Gastroesophageal sphincter (tissue), 4 donors: ENCODE measurements at regions not wholly inside any gene's neighbourhood (a gene's known extent, or its start where the extent isn't known, plus 50 kb on each side); places are given as distances from the start of the nearest gene placed in this dataset.

Source experiments
- ATAC-seq: fragments of 150-250 bp; one replicate; pipeline ENCODE4 v1.9.1; 2016; ENCODE audit warnings: mild to moderate bottlenecking, moderate library complexity
- H3K27ac ChIP-seq, 4 donors: fragments of 200-600 bp; sonication (generic) in 3 of 4; 1 replicate in 3 of 4; 2 replicates in 1 of 4; pipeline ENCODE4 v1.5.1; 2016 to 2019
- H3K27me3 ChIP-seq: fragments of 200-600 bp; sonication (generic); one replicate; pipeline ENCODE4 v1.5.1; 2019
- H3K36me3 ChIP-seq, 2 donors: fragments of 200-600 bp; sonication (generic); one replicate each; pipeline ENCODE4 v1.5.1; 2019; ENCODE audit warnings: control low read depth in 1 of 2
- H3K4me1 ChIP-seq, 3 donors: fragments of 200-600 bp; sonication (generic); 1 replicate in 2 of 3; 2 replicates in 1 of 3; pipeline ENCODE4 v1.5.1; 2016 to 2019; ENCODE audit warnings: control low read depth in 2 of 3
- H3K4me3 ChIP-seq, 2 donors: fragments of 200-600 bp; sonication (generic); one replicate each; pipeline ENCODE4 v1.5.1; 2019; ENCODE audit warnings: mild to moderate bottlenecking in 1 of 2, moderate library complexity in 1 of 2
- H3K9me3 ChIP-seq, 3 donors: fragments of 200-600 bp; sonication (generic); one replicate each; pipeline ENCODE4 v1.5.1; 2017 to 2019; ENCODE audit warnings: control low read depth in 2 of 3
- CTCF ChIP-seq, 4 experiments: fragments of 200-600 bp in 2 of 4; fragments of 450-650 bp in 2 of 4; sonication (generic) in 1 of 4; IDR thresholded peaks; one replicate each; pipeline ENCODE4 v1.5.1; 2017 to 2019; ENCODE audit warnings: antibody characterized with exemption in 4 of 4, mild to moderate bottlenecking in 2 of 4, moderate library complexity in 2 of 4
- EP300 ChIP-seq: sonication (generic); formaldehyde crosslinking; IDR thresholded peaks from one replicate; pipeline ENCODE4 v1.6.1; 2017; ENCODE audit warnings: antibody characterized with exemption, mild to moderate bottlenecking
- POLR2A ChIP-seq, 2 donors: fragments of 450-650 bp; IDR thresholded peaks; one replicate each; pipeline ENCODE4 v1.6.1; 2017; ENCODE audit warnings: antibody characterized with exemption in 2 of 2, mild to moderate bottlenecking in 2 of 2, moderate library complexity in 1 of 2
- POLR2AphosphoS5 ChIP-seq: sonication (generic); formaldehyde crosslinking; IDR thresholded peaks from one replicate; pipeline ENCODE4 v1.6.1; 2017; ENCODE audit warnings: antibody characterized with exemption
- WGBS, 2 donors: methylation state at CpG; one replicate each; pipeline ENCODE4 v1.1.5; 2018; ENCODE audit warnings: low coverage in 1 of 2; 5-methylcytosine and 5-hydroxymethylcytosine counted together

GRCh38 chr21:22343303-22343702 lies 1345.1 kb downstream of the NCAM2 start:
- no peak overlapping the region for H3K27ac ChIP-seq
- no peak overlapping the region for H3K4me3 ChIP-seq
- H3K9me3 ChIP-seq, result peaks cover 0 to 9% (median 0%) of the 10 kb centered on the region in 3 donors
- TF ChIP-seq EP300, result no peak
- TF ChIP-seq CTCF (IDR thresholded peaks at IDR 0.05), result no peak
- TF ChIP-seq POLR2AphosphoS5, result no peak
- TF ChIP-seq POLR2A (IDR thresholded peaks at IDR 0.05), result no peak
- WGBS, 2 donors, result 52 to 66% methylated on average over 2 of the region's 2 CpGs
- no peaks in the 10 kb centered on the region for H3K36me3 ChIP-seq
- H3K27me3 ChIP-seq, result no peaks in the 10 kb centered on the region
- no peak for ATAC-seq
- H3K4me1 ChIP-seq, result no peaks in the 10 kb centered on the region

- H3K27me3 ChIP-seq, result no peaks in the 10 kb centered on the region
- peaks cover 0 to 9% (median 0%) of the 10 kb centered on the region in 3 donors for H3K9me3 ChIP-seq
- H3K27ac ChIP-seq, result no peak overlapping the region
- H3K36me3 ChIP-seq, result no peaks in the 10 kb centered on the region
- H3K4me3 ChIP-seq, result no peak overlapping the region
- no peak for ATAC-seq
- TF ChIP-seq EP300, result no peak
- TF ChIP-seq POLR2A (IDR thresholded peaks at IDR 0.05), result no peak
- H3K4me1 ChIP-seq, result no peaks in the 10 kb centered on the region
Measured at GRCh38 chr21:22343721-22344120, 1345.5 kb downstream of the NCAM2 start.

GRCh38 chr21:22345624-22346023 lies 1347.4 kb downstream of the NCAM2 start:
- Histone ChIP-seq H3K27me3 (no peaks in the 10 kb centered on the region), H3K36me3 (no peaks in the 10 kb centered on the region), H3K9me3 (peaks cover 0 to 4% (median 0%) of the 10 kb centered on the region in 3 donors), H3K27ac (no peak overlapping the region), H3K4me1 (no peaks in the 10 kb centered on the region), H3K4me3 (no peak overlapping the region)
- no peak for ATAC-seq
- TF ChIP-seq POLR2A (IDR thresholded peaks at IDR 0.05) (no peak), POLR2AphosphoS5 (no peak), CTCF (IDR thresholded peaks at IDR 0.05) (no peak), EP300 (no peak)

GRCh38 chr21:22346576-22346975 lies 1348.4 kb downstream of the NCAM2 start:
- ATAC-seq, result no peak
- no peaks in the 10 kb centered on the region for H3K4me1 ChIP-seq
- H3K27me3 ChIP-seq, result no peaks in the 10 kb centered on the region
- H3K36me3 ChIP-seq, result no peaks in the 10 kb centered on the region
- no peaks in the 10 kb centered on the region for H3K9me3 ChIP-seq
- no peak overlapping the region for H3K27ac ChIP-seq
- TF ChIP-seq POLR2AphosphoS5 (no peak), EP300 (no peak), POLR2A (IDR thresholded peaks at IDR 0.05) (no peak), CTCF (IDR thresholded peaks at IDR 0.05) (no peak)
- 60% methylated on average over 1 of the region's 1 CpG; no CpG with 5 or more reads in 1 of the 2 donors for WGBS, 2 donors
- H3K4me3 ChIP-seq, result no peak overlapping the region

- TF ChIP-seq POLR2AphosphoS5 (no peak), EP300 (no peak), CTCF (IDR thresholded peaks at IDR 0.05) (no peak), POLR2A (IDR thresholded peaks at IDR 0.05) (no peak)
- H3K4me3 ChIP-seq, result no peak overlapping the region
- H3K36me3 ChIP-seq, result no peaks in the 10 kb centered on the region
- ATAC-seq, result no peak
- H3K27ac ChIP-seq, result no peak overlapping the region
- WGBS, 2 donors, result 25 to 70% methylated on average over 2 of the region's 2 CpGs
- H3K27me3 ChIP-seq, result no peaks in the 10 kb centered on the region
- no peaks in the 10 kb centered on the region for H3K9me3 ChIP-seq
- H3K4me1 ChIP-seq, result no peaks in the 10 kb centered on the region
Measured at GRCh38 chr21:22351076-22351475, 1352.9 kb downstream of the NCAM2 start.

- no peaks in the 10 kb centered on the region for H3K36me3 ChIP-seq
- WGBS, 2 donors, result 70 to 83% methylated on average over 1 of the region's 1 CpG
- ATAC-seq, result no peak
- no peaks in the 10 kb centered on the region for H3K4me1 ChIP-seq
- H3K27me3 ChIP-seq, result no peaks in the 10 kb centered on the region
- TF ChIP-seq CTCF (IDR thresholded peaks at IDR 0.05), result no peak
- TF ChIP-seq POLR2A (IDR thresholded peaks at IDR 0.05), result no peak
- no peak for TF ChIP-seq POLR2AphosphoS5
- TF ChIP-seq EP300, result no peak
- no peaks in the 10 kb centered on the region for H3K9me3 ChIP-seq
- no peak overlapping the region for H3K27ac ChIP-seq
- no peak overlapping the region for H3K4me3 ChIP-seq
Measured at GRCh38 chr21:22352088-22352487, 1353.9 kb downstream of the NCAM2 start.
